HUES64 (cell line): ENCODE measurements at regions not wholly inside any gene's neighbourhood (a gene's known extent, or its start where the extent isn't known, plus 50 kb on each side); places are given as distances from the start of the nearest gene placed in this dataset.
"Not testable (repeated sequence)": the region's sequence is repeated elsewhere in the genome, so short reads cannot be mapped to it uniquely, and the experiment has no call there.

ENCODE experiments used
- H3K27ac ChIP-seq: 2 replicates; pipeline ENCODE4 v1.7.0; 2013; ENCODE audit warnings: low read depth, low read length, inconsistent platforms
- H3K27me3 ChIP-seq: 2 replicates; pipeline ENCODE4 v1.6.1; 2013; ENCODE audit warnings: mild to moderate bottlenecking, low read length; ENCODE audit not compliant: insufficient read depth
- H3K36me3 ChIP-seq: 2 replicates; pipeline ENCODE4 v1.6.1; 2013; ENCODE audit warnings: mild to moderate bottlenecking, low read length; ENCODE audit not compliant: insufficient read depth
- H3K4me1 ChIP-seq: 2 replicates; pipeline ENCODE4 v1.6.1; 2013; ENCODE audit warnings: mild to moderate bottlenecking, low read length, moderate library complexity; ENCODE audit not compliant: insufficient read depth
- H3K4me3 ChIP-seq: 2 replicates; pipeline ENCODE4 v1.5.1; 2013; ENCODE audit warnings: mild to moderate bottlenecking, low read length, moderate library complexity
- H3K9ac ChIP-seq: 2 replicates; pipeline ENCODE4 v1.6.1; 2013; ENCODE audit warnings: mild to moderate bottlenecking, low read depth, low read length
- H3K9me3 ChIP-seq: 2 replicates; pipeline ENCODE4 v1.6.1; 2013; ENCODE audit warnings: low read depth, low read length; ENCODE audit not compliant: insufficient read depth
- WGBS: fragments of 150-250, 120-280 bp; methylation state at CpG from one replicate; pipeline ENCODE4 v1.1.7; 2013; ENCODE audit warnings: missing lambda C conversion rate; 5-methylcytosine and 5-hydroxymethylcytosine counted together

GRCh38 chr9:113724202-113724601 is 151.9 kb upstream of the ZNF618 start:
- H3K9me3 ChIP-seq, result no peaks in the 10 kb centered on the region

GRCh38 chr9:113728989-113729388 is 147.1 kb upstream of the ZNF618 start:
- Histone ChIP-seq H3K36me3 (no peaks in the 10 kb centered on the region), H3K4me1 (no peaks in the 10 kb centered on the region), H3K4me3 (no peak overlapping the region), H3K27me3 (no peaks in the 10 kb centered on the region), H3K27ac (no peak overlapping the region), H3K9me3 (peaks cover 14% of the 10 kb centered on the region; the same call in 1 of the 2 replicates), H3K9ac (no peak overlapping the region)
- 96% methylated on average over 2 of the region's 2 CpGs for WGBS

More at GRCh38 chr9:113724202-113724601, 151.9 kb upstream of the ZNF618 start:
- 86% methylated on average over 5 of the region's 6 CpGs for WGBS
- H3K4me1 ChIP-seq, result peaks cover 15% of the 10 kb centered on the region; the same call in 1 of the 2 replicates
- H3K9ac ChIP-seq, result no peak overlapping the region
- H3K4me3 ChIP-seq, result no peak overlapping the region
- H3K36me3 ChIP-seq, result no peaks in the 10 kb centered on the region
- peaks cover 3% of the 10 kb centered on the region; the same call in 1 of the 2 replicates for H3K27me3 ChIP-seq
- H3K27ac ChIP-seq, result no peak overlapping the region

GRCh38 chr9:113734826-113735225 is 141.3 kb upstream of the ZNF618 start:
- Histone ChIP-seq H3K27ac (no peak overlapping the region), H3K9ac (no peak overlapping the region), H3K4me1 (no peaks in the 10 kb centered on the region), H3K9me3 (peaks cover 14% of the 10 kb centered on the region; the same call in 1 of the 2 replicates), H3K4me3 (no peak overlapping the region), H3K27me3 (no peaks in the 10 kb centered on the region), H3K36me3 (no peaks in the 10 kb centered on the region)
- 94% methylated on average over 3 of the region's 3 CpGs for WGBS

GRCh38 chr9:113737517-113738271 is 138.4 kb upstream of the ZNF618 start:
- Histone ChIP-seq H3K27me3 (no peaks in the 10 kb centered on the region), H3K9me3 (0 out of 2 replicates have a peak, but pooled peaks cover 3% of the 10 kb centered on the region), H3K4me3 (no peak overlapping the region), H3K9ac (no peak overlapping the region), H3K4me1 (no peaks in the 10 kb centered on the region), H3K27ac (no peak overlapping the region), H3K36me3 (no peaks in the 10 kb centered on the region)
- 33% methylated on average over 6 of the region's 6 CpGs for WGBS

GRCh38 chr9:113738496-113738892 is 137.6 kb upstream of the ZNF618 start:
- WGBS, result 34% methylated on average over 9 of the region's 9 CpGs
- Histone ChIP-seq H3K4me3 (no peak overlapping the region), H3K9me3 (0 out of 2 replicates have a peak, but pooled peaks cover 1% of the 10 kb centered on the region), H3K27ac (peak overlapping the region; percentile 38; the same call in 1 of the 2 replicates), H3K4me1 (no peaks in the 10 kb centered on the region), H3K36me3 (no peaks in the 10 kb centered on the region), H3K9ac (no peak overlapping the region), H3K27me3 (no peaks in the 10 kb centered on the region)

- H3K9me3 ChIP-seq, result no peaks in the 10 kb centered on the region
- no peak overlapping the region for H3K4me3 ChIP-seq
- no peak overlapping the region for H3K9ac ChIP-seq
- no peaks in the 10 kb centered on the region for H3K4me1 ChIP-seq
- H3K27me3 ChIP-seq, result no peaks in the 10 kb centered on the region
- WGBS, result 60% methylated on average over 6 of the region's 6 CpGs
- no peaks in the 10 kb centered on the region for H3K36me3 ChIP-seq
- H3K27ac ChIP-seq, result no peak overlapping the region; the same call in 1 of the 2 replicates
Observed at GRCh38 chr9:113738893-113739604, 137.1 kb upstream of the ZNF618 start.

- H3K27ac ChIP-seq, H3K4me1 ChIP-seq, H3K36me3 ChIP-seq, H3K9ac ChIP-seq, H3K9me3 ChIP-seq, H3K27me3 ChIP-seq, H3K4me3 ChIP-seq: not testable (repeated sequence)
- WGBS, result 90% methylated on average over 2 of the region's 2 CpGs
Observed at GRCh38 chr9:113739605-113740507, 136.3 kb upstream of the ZNF618 start.

- H3K9me3 ChIP-seq, H3K27ac ChIP-seq, H3K27me3 ChIP-seq, H3K4me1 ChIP-seq, H3K4me3 ChIP-seq, H3K36me3 ChIP-seq, H3K9ac ChIP-seq: not testable (repeated sequence)
- WGBS, result 53% methylated on average over 8 of the region's 8 CpGs
Observed at GRCh38 chr9:113740508-113741500, 135.3 kb upstream of the ZNF618 start.

GRCh38 chr9:113741886-113742854 is 133.9 kb upstream of the ZNF618 start:
- WGBS, result 86% methylated on average over 12 of the region's 12 CpGs
- no peak overlapping the region for H3K4me3 ChIP-seq
- no peaks in the 10 kb centered on the region for H3K4me1 ChIP-seq
- no peaks in the 10 kb centered on the region for H3K27me3 ChIP-seq
- H3K27ac ChIP-seq, result no peak overlapping the region
- no peak overlapping the region for H3K9ac ChIP-seq
- H3K36me3 ChIP-seq, result no peaks in the 10 kb centered on the region
- H3K9me3 ChIP-seq, result no peaks in the 10 kb centered on the region
